Stimulated activated CD4-positive, alpha-beta T cell treated with anti-CD3 and anti-CD28 coated beads, TNF-alpha, amount 100 ng/mL, for 24 hours (primary cell): ENCODE measurements at regions not wholly inside any gene's neighbourhood (a gene's known extent, or its start where the extent isn't known, plus 50 kb on each side); places are given as distances from the start of the nearest gene placed in this dataset.

Source experiments
- DNase-seq, 3 experiments: peaks; one replicate each; pipeline ENCODE4 v3.0.0-alpha.2; 2020; ENCODE audit warnings: low read depth in 3 of 3

- DNase-seq, result no peak
Measured at GRCh38 chr5:156258934-156259333, 68.0 kb upstream of the SGCD start.

DNA sequence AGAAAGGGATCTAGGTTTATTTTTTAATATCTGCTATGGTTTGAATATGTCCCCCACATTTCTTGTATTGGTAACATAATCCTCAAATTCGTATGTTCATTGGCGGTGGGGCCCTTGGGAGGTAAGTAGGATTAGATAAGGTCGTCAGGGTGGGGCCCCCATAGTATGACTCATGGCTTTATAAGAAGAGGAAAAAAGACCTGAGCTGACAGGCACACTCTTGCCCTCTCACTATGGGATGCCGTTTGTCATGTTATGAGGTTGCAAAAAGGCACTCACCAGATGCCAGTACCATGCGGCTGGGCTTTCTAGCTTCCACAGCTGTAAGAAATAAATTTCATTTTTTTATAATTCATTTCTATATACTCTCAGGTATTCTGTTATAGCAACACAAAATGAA lies 67.3 kb upstream of the SGCD start:
- no peak for DNase-seq

DNA sequence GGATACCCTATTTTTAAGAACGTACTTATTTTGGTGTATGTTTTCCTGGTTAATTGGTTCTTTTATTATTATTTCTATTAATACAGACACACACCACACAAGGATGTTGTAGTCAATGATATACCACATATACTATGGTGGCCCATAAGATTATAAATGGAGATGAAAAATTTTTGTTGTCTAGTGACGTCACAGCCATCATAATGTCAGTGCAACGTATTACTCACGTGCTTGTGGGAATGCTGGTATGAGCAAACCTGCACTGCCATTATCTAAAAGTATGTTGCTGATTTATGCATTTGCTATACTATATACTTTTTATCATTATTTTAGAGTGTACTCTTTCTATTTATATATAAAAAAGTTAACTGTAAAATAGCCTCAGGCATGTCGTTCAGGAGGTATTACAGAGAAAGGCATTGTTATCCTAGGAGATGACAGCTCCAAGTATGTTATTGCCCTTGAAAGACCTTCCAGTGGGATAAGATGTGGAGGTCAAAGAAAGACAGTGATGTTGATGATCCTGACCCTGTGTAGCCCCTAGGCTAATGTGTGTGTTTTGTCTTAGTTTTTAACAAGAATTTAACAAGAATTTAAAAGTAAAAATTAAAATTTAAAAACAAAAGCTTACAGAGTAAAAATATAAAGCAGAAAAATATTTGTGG lies 65.6 kb upstream of the SGCD start:
- DNase-seq, result no peak

DNA sequence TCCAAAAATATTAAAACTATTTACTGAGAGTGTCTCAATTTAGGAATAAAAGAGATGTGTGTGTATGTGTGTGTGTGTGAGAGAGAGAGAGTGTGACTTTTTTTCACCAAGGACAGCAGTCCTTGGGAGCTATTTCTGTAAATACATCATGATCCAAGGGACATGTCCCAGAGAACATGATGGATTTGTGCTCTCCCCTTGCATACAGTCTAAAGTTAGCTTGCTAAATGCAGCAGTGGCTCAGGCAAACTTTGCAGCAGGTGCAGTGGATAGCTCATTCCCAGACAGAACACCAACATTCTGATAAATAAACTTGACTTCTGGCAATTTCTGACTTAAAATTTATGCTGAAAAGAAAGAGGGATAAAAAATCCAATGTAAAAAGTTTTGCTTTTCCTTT lies 55.4 kb upstream of the SGCD start:
- no peak for DNase-seq

DNA sequence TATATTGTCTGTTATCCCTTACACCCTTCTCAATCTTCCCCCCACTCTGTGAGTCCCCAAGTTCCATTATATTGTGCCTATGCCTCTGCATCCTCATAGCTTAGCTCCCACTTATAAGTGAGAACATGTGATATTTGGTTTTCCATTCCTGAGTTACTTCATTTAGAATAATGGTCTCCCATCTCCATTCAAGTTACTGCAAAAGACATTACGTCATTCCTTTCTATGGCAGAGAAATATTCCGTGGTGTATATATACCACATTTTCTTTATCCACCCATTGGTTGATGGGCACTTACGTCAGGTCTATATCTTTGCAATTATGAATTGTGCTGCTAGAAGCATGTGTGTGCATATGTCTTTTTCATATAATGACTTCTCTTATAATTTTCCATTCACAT lies 54.8 kb upstream of the SGCD start:
- DNase-seq, result no peak

DNA sequence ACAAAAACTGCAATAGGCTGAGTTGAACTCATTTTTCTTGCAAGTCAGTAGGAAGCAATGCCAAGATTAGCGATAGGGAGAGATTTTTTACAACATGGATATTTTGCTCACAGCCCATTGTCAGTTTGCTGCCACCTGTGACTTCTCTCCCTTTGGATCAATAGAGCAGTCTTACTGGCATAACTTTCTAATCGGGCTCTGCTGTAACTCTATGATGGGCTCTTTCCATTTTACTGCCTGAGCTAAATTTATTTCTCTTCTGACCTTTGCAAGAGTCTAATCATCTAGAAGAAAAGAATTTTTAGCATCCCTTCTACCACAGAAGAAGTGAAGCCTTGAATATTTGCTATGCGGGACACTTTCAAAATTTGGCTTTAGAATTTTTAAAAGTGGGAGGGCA lies 53.6 kb upstream of the SGCD start:
- DNase-seq, result no peak

GRCh38 chr5:156274453-156274852 lies 52.5 kb upstream of the SGCD start:
- no peak for DNase-seq
